ENCODE measurements at regions not wholly inside any gene's neighbourhood (a gene's known extent, or its start where the extent isn't known, plus 50 kb on each side); places are given as distances from the start of the nearest gene placed in this dataset.

DNA sequence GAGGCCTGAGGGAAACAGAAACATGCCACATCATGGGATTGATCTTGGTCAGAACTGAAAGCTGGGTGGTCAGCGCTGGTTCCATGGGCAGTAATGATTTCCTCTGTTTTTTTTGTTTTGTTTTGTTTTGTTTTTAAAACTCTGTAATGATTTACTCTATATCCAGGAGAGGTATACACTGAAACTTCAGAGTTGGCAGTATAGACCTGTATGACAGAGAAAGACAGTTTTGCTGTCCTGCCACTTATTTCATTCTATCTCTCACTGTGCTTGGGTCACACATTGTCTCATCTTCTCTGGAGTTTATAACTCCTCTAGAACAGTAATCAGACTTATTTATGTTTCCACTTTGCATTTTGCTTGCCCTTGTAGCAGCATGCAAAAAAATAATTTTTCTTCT is 105.1 kb upstream of the SLITRK1 start:
- no peak for DNase-seq (ENCODE audit: low spot score in 2 of 2)
- Histone ChIP-seq H3K27me3 (no peaks in the 10 kb centered on the region), H3K36me3 (no peaks in the 10 kb centered on the region), H3K4me3 (no peak overlapping the region), H3K27ac (no peak overlapping the region), H3K9me3 (no peaks in the 10 kb centered on the region), H3K4me1 (no peaks in the 10 kb centered on the region)
- intact Hi-C loops (cut with DNase I; ENCODE audit: low total_unique reads), result no loop called here
- no peak for TF ChIP-seq POLR2A (IDR thresholded peaks at IDR 0.05)
- TF ChIP-seq POLR2AphosphoS5 (IDR thresholded peaks at IDR 0.05), result no peak
- TF ChIP-seq, protein P1, sequence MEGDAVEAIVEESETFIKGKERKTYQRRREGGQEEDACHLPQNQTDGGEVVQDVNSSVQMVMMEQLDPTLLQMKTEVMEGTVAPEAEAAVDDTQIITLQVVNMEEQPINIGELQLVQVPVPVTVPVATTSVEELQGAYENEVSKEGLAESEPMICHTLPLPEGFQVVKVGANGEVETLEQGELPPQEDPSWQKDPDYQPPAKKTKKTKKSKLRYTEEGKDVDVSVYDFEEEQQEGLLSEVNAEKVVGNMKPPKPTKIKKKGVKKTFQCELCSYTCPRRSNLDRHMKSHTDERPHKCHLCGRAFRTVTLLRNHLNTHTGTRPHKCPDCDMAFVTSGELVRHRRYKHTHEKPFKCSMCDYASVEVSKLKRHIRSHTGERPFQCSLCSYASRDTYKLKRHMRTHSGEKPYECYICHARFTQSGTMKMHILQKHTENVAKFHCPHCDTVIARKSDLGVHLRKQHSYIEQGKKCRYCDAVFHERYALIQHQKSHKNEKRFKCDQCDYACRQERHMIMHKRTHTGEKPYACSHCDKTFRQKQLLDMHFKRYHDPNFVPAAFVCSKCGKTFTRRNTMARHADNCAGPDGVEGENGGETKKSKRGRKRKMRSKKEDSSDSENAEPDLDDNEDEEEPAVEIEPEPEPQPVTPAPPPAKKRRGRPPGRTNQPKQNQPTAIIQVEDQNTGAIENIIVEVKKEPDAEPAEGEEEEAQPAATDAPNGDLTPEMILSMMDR (IDR thresholded peaks at IDR 0.05), result no peak

GRCh38 chr13:83984793-83985192 is 102.5 kb upstream of the SLITRK1 start:
- no peak for DNase-seq (ENCODE audit: low spot score in 2 of 2)
- TF ChIP-seq POLR2AphosphoS5 (IDR thresholded peaks at IDR 0.05) (no peak), POLR2A (IDR thresholded peaks at IDR 0.05) (no peak)
- TF ChIP-seq, protein P1 (IDR thresholded peaks at IDR 0.05), result no peak
- H3K4me1 ChIP-seq, result no peaks in the 10 kb centered on the region
- H3K27me3 ChIP-seq, result no peaks in the 10 kb centered on the region
- intact Hi-C loops (cut with DNase I; ENCODE audit: low total_unique reads), result no loop called here
- H3K27ac ChIP-seq, result no peak overlapping the region
- no peaks in the 10 kb centered on the region for H3K36me3 ChIP-seq
- H3K4me3 ChIP-seq, result no peak overlapping the region
- no peaks in the 10 kb centered on the region for H3K9me3 ChIP-seq

DNA sequence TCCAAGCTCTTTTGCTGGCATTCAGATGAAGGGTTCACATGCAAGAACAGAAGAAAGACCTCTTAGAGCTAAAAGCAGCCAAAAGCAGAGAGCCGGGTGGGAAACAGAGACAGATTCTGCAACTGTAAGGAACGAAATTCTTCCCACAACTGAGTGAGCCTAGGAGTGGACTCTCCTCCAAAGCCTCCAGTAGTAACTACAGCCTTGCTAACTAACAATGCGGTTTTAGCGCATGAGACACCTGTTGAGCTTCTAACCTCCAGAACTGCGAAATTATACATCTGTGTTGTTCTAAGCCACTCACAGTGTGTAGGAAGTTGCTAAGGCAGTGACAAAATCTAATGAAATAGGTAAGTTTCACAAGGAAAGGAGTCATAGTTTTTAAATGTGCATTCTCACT is 98.1 kb upstream of the SLITRK1 start:
- H3K36me3 ChIP-seq, result no peaks in the 10 kb centered on the region
- H3K4me1 ChIP-seq, result no peaks in the 10 kb centered on the region
- H3K27ac ChIP-seq, result no peak overlapping the region
- H3K4me3 ChIP-seq, result no peak overlapping the region
- DNase-seq (ENCODE audit: low spot score in 2 of 2), result no peak
- H3K27me3 ChIP-seq, result no peaks in the 10 kb centered on the region
- TF ChIP-seq, protein P1 (IDR thresholded peaks at IDR 0.05), result no peak
- TF ChIP-seq POLR2A (IDR thresholded peaks at IDR 0.05) (no peak), POLR2AphosphoS5 (IDR thresholded peaks at IDR 0.05) (no peak)
- intact Hi-C loops (cut with DNase I; ENCODE audit: low total_unique reads), result no loop called here
- no peaks in the 10 kb centered on the region for H3K9me3 ChIP-seq

DNA sequence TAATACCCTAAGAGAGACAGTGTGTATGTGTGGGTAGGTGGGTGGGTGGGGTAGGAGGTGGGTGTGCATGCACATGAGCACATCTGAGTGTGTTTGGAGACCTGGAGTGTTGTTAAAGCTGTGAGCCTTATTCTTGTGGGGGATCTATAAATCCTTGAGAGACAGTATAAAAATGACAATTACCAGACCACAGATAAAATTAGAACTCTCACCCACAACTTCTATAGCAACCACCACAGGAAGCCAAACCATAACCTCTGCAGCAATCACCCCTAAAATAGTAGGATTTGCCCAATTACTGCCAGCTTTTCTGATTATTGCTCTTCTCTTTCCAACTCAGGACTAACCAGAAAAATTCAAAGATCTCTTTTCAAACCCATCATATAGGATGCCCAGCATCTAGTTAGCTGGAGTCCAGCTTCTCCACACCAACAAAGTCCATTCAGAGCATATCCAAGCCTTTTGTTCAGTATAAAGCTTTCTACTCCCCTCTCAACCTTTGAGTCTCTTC is 93.4 kb upstream of the SLITRK1 start:
- Histone ChIP-seq H3K9me3 (no peaks in the 10 kb centered on the region), H3K27ac (no peak overlapping the region), H3K4me3 (no peak overlapping the region), H3K27me3 (no peaks in the 10 kb centered on the region), H3K4me1 (no peaks in the 10 kb centered on the region), H3K36me3 (no peaks in the 10 kb centered on the region)
- TF ChIP-seq, protein P1 (IDR thresholded peaks at IDR 0.05), result no peak
- no peak for DNase-seq (ENCODE audit: low spot score in 2 of 2)
- intact Hi-C loops (cut with DNase I; ENCODE audit: low total_unique reads), result no loop called here

DNA sequence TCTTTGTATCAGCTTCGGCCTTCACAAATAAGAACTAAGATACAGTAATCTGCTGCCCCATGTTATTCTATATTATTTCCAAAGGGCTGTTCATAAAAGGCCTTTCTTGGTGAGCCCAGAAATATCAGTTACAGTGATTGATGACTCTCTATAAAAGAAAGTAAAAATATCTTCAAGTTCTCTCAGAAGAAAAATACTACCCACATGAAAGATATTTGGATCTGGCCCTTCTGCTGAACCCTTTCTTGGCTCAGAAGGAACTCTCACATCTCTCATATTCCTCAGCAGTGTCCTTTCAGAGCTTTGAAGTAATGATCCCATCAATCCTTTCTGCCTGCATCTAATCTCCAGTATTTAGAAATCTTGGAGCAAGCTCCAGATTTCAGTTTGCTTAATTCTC is 76.3 kb upstream of the SLITRK1 start:
- intact Hi-C loops (cut with DNase I; ENCODE audit: low total_unique reads), result no loop called here
- H3K9me3 ChIP-seq, result no peaks in the 10 kb centered on the region
- DNase-seq (ENCODE audit: low spot score in 2 of 2), result no peak
- H3K27ac ChIP-seq, result no peak overlapping the region
- no peak for TF ChIP-seq POLR2AphosphoS5 (IDR thresholded peaks at IDR 0.05)
- no peaks in the 10 kb centered on the region for H3K36me3 ChIP-seq
- H3K27me3 ChIP-seq, result no peaks in the 10 kb centered on the region
- H3K4me1 ChIP-seq, result no peaks in the 10 kb centered on the region
- no peak overlapping the region for H3K4me3 ChIP-seq

- H3K36me3 ChIP-seq, result no peaks in the 10 kb centered on the region
- H3K4me1 ChIP-seq, result no peaks in the 10 kb centered on the region
- no peaks in the 10 kb centered on the region for H3K27me3 ChIP-seq
- no peaks in the 10 kb centered on the region for H3K9me3 ChIP-seq
- no peak overlapping the region for H3K4me3 ChIP-seq
- intact Hi-C loops (cut with DNase I; ENCODE audit: low total_unique reads), result no loop called here
- TF ChIP-seq, protein P1 (IDR thresholded peaks at IDR 0.05), result no peak
- TF ChIP-seq POLR2AphosphoS5 (IDR thresholded peaks at IDR 0.05), result no peak
- no peak for TF ChIP-seq POLR2A (IDR thresholded peaks at IDR 0.05)
- no peak overlapping the region for H3K27ac ChIP-seq
- no peak for DNase-seq (ENCODE audit: low spot score in 2 of 2)
Observed at GRCh38 chr13:83955011-83955410, 72.7 kb upstream of the SLITRK1 start.

All from breast epithelium (tissue), 4 donors.